ENCODE measurements at regions not wholly inside any gene's neighbourhood (a gene's known extent, or its start where the extent isn't known, plus 50 kb on each side); places are given as distances from the start of the nearest gene placed in this dataset.

DNA sequence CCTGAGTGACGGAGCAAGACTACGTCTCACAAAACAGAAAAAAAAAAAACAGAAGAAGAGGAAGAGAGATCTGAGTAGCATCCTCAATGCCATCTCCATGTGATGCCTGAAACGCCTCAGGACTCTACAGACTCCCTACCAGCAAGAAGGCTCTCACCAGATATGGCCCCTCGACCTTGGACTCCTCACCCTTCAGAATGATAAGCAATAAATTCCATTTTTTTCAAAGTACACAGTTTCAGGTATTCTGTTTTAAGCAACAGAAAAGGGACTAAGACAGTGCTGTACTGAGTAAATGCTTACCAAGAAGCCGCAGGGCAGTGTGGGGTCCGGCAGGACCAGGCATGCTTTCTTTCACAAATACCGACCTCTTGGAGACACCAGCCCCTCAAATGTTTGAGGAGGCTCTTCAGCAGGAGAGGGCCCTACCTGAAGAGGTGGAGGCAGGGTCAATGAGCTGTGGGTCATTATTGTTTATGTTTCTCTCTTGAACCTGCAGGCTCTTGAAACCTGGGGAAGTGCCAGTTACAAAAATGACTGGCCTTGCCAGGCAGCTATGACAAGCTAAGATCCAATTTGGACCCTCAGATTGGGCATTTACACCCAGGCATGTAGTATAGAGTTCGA lies 204.1 kb upstream of the LYZL1 start:
- H3K27ac ChIP-seq: no peak overlapping the region
- no peak overlapping the region for H3K4me3 ChIP-seq

GRCh38 chr10:29089091-29089490 lies 199.8 kb upstream of the LYZL1 start:
- H3K27ac ChIP-seq: no peak overlapping the region
- H3K4me3 ChIP-seq: no peak overlapping the region

GRCh38 chr10:29096303-29096824 lies 192.5 kb upstream of the LYZL1 start:
- no peak overlapping the region for H3K27ac ChIP-seq

DNA sequence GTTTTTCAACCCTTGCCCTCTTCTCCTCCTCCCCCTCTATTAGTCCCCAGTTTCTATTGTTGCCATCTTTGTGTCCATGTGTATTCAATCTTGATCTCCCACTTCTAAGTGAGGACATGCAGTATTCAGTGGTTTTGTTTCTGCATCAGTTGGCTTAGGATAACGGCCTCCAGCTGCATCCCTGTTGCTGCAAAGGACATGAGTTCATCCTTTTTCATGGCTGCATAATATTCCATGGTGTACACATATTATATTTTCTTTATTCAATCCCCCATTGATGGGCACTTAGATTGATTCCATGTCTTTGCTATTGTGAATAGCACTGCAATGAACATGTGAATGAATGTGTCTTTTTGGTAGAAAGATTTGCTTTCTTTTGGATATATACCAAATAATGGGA lies 190.4 kb upstream of the LYZL1 start:
- Histone ChIP-seq H3K27ac (no peak overlapping the region), H3K4me3 (no peak overlapping the region)

More at GRCh38 chr10:29096303-29096824, 192.5 kb upstream of the LYZL1 start:
- no peak overlapping the region for H3K4me3 ChIP-seq

DNA sequence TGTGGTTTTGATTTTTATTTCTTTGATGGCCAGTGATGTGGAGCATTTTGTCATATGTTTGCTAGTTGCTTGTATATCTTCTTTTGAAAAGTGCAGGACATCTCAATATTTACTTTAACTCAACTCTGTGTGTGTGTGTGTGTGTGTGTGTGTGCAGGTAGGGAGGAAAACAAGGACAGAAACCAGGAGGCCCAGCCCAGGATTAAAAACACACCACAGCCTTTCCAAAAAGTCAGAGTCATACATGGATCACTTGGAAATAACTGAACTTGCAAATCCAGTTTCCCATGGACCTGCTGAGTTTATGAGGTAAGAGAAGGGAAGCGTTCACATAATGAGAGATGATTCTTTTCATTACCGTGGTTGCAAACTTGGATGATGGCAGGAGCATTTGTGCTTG lies 189.9 kb upstream of the LYZL1 start:
- no peak overlapping the region for H3K27ac ChIP-seq

GRCh38 chr10:29099415-29099814 lies 189.5 kb upstream of the LYZL1 start:
- no peak overlapping the region for H3K27ac ChIP-seq
- H3K4me3 ChIP-seq: no peak overlapping the region

More for the DNA sequence above, 189.9 kb upstream of the LYZL1 start:
- H3K4me3 ChIP-seq: no peak overlapping the region

DNA sequence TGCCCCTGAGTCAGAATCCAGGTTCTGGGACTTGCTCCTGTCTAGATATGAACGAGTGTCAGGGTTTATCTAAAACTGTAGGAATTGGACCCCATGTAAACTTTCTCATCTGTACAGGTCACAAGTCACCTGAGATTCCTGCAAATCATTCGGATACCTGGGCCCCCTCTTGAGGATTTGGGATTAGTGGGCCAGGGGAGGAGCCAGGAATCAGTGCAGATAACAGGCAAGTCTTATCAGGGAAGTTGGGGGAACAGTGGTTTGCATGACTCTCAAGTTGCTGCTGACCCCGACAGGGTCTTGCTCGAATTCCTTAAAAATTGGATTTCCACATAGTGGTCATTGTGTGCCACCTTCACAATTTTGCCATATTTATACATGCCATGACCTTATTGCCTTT lies 188.4 kb upstream of the LYZL1 start:
- H3K4me3 ChIP-seq: no peak overlapping the region

GRCh38 chr10:29102233-29102632 lies 186.6 kb upstream of the LYZL1 start:
- no peak overlapping the region for H3K4me3 ChIP-seq
- no peak overlapping the region for H3K27ac ChIP-seq

More for the DNA sequence above, 188.4 kb upstream of the LYZL1 start:
- H3K27ac ChIP-seq: no peak overlapping the region

DNA sequence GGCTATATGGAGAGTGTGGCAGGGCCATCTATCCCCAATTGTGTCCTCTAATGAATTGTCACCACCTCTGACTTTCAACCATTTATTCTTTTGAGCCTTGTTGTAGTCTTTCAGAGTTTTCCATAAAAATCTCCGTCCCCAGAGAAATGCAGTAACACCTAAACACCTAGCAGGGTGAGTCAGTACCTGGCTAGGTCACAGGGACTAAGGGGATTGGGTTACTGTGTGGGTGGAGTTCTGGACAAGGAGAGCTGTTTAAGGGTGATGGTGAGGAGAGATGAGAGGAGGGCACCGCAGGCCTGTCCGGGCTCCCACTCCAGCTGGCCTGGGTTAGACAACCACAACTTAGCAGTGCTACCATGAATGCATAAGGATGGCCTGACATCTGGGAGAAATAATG lies 186.2 kb upstream of the LYZL1 start:
- H3K27ac ChIP-seq: no peak overlapping the region
- H3K4me3 ChIP-seq: no peak overlapping the region

GRCh38 chr10:29104661-29105399 lies 184.0 kb upstream of the LYZL1 start:
- Histone ChIP-seq H3K4me3 (no peak overlapping the region), H3K27ac (no peak overlapping the region)

DNA sequence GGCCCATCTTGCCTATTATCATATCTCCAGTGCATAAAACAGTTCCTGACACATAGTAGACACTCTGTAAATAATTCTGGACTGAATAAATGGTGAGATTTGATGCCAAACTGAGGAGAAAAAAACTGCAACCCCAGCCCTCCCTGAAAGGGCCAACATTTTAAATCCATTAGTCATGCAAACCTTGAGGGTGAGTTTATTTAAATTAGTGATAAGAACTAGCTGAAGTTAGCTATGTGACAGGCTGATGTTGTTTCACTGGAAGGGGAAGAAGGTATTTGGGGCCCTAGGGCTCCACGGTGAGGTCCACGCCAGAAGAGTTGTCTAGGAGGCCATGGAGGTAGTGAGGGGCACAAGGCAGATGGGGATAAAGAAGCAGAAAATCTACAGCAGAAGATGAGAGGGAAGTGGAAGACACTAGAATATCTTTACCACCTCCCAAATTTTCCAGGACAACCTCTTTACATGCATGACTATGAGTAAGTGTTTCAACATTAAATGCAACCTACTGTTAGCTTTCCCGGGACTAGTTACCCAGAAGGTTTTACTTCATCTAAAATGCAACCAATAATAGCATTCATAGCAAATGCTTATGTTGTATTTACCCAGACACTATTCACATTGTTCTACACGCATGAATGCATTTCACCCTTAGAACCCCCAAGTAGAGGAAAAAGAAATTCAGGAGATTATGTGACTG lies 183.2 kb upstream of the LYZL1 start:
- H3K4me3 ChIP-seq: no peak overlapping the region
- H3K27ac ChIP-seq: no peak overlapping the region

- Histone ChIP-seq H3K27ac (no peak overlapping the region), H3K4me3 (no peak overlapping the region)
Measured at GRCh38 chr10:29106287-29106686, 182.6 kb upstream of the LYZL1 start.

GRCh38 chr10:29107866-29108498 lies 180.9 kb upstream of the LYZL1 start:
- Histone ChIP-seq H3K27ac (no peak overlapping the region), H3K4me3 (no peak overlapping the region)

DNA sequence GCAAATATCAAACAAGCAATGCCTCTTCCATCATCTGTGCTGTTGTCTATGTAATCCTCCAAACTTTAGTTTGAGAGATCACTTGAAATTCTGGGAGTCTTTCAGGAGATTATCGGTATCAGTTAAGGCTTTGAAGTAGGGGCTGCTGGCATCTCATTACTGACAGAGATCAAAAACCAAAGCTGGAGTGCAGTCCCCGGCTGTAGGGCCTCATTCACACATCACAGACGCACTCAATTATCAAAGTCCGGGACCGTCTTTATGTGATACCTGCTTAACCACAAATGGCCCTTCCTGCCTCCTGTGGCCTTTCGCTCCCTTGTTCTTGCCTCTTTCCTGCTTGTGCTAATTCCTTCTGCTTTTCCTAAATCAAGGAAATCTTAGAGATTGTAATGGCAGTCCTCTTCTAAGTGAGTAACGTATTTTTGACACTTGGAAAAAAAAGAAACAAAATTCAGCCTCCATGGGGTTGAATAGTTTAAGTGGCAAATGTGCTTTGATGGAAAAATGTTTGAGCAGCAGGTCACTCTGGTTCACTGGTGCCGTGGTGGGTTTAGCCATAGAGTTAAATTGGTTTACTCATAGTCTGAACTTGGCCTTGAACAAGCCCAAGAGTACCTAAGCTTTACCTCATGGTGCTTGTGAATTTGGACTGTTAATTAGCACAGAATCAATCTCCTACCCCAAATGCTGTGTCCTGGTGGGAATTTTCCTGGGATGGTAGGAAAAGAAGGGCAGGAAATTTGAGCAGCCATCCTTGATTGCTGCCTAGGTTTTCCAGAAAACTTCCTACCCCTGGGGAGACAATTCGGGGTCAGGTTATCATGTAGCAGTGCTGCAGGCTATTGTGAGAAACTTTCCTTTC lies 178.9 kb upstream of the LYZL1 start:
- Histone ChIP-seq H3K4me3 (no peak overlapping the region), H3K27ac (no peak overlapping the region)

GRCh38 chr10:29112827-29113615 lies 175.8 kb upstream of the LYZL1 start:
- Histone ChIP-seq H3K4me3 (no peak overlapping the region), H3K27ac (no peak overlapping the region)

DNA sequence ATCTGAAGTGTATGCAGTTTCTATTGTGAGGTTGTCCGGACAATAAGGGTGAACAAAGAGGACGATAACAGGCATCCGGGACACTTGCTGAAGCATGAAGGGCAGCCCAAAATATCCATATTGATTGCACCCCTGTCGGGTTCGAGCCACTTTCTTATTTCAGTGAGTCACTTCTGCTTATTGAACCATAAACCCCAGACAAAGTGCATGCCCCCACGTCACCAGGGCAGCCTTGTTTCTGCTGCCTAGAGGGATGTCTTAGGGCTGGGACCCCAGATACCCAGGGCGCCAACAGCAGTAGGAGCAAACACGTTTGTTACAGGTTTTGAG lies 175.3 kb upstream of the LYZL1 start:
- Histone ChIP-seq H3K27ac (no peak overlapping the region), H3K4me3 (no peak overlapping the region)

DNA sequence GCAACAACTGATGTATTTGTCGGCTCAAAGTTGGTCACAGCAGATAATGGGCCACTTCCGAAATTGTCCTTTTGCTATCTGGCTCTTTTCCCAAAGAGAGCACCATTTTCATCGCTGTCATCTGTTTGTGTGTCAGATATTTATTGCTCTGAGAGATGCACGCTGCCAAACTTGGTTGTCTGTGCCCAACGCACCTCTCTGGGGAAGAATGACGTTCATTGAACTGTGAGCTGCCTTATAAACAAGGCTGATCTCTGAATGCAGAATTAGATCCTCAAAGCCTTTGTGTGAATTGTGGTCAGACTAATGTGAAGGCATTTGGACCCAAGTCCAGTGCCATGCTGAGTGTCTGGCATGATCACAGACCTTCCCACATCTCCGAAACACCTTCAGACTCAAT lies 174.7 kb upstream of the LYZL1 start:
- H3K4me3 ChIP-seq: no peak overlapping the region
- no peak overlapping the region for H3K27ac ChIP-seq

- H3K27ac ChIP-seq: no peak overlapping the region
- H3K4me3 ChIP-seq: no peak overlapping the region
Measured at GRCh38 chr10:29117781-29118180, 171.1 kb upstream of the LYZL1 start.

DNA sequence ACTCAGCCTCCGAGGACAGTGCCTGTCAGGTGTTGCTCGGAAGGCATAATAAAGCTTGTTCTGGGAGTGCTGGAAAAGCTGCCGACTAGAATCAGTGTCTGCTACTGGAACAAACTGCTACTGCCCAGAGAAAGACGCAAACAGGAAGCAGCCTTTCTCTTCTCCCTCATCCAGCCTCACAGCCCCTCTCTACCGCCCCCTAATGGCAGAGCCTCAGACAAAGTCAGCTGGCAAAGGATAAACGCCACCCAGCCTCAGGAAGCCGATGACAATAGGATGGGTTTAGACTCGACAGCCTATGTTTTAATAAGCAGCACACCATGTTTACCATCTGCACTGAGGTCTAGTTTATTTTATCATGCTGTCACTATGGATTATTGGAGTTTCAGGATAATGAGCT lies 169.5 kb upstream of the LYZL1 start:
- H3K4me3 ChIP-seq: no peak overlapping the region
- no peak overlapping the region for H3K27ac ChIP-seq
